Bronchial epithelial cell (primary cell): ENCODE measurements at regions not wholly inside any gene's neighbourhood (a gene's known extent, or its start where the extent isn't known, plus 50 kb on each side); places are given as distances from the start of the nearest gene placed in this dataset.

Experiments used
- DNase-seq: peaks from one replicate; pipeline ENCODE4 v3.0.0-alpha.2; 2010; ENCODE audit warnings: low read depth
- FAIRE-seq: peaks from 2 replicates; lab custom pipeline; 2011; peaks lifted over from hg19 to GRCh38; lab: Jason Lieb, UNC
- H3K27me3 ChIP-seq: 2 replicates; pipeline ENCODE4 v1.5.1; 2011; ENCODE audit warnings: low read length; ENCODE audit not compliant: control insufficient read depth, insufficient read depth
- H3K36me3 ChIP-seq: 2 replicates; pipeline ENCODE4 v1.5.1; 2011; ENCODE audit warnings: low read length; ENCODE audit not compliant: control insufficient read depth, insufficient read depth
- H3K4me3 ChIP-seq: 2 replicates; pipeline ENCODE4 v1.5.1; 2011; ENCODE audit warnings: mild to moderate bottlenecking, low read depth, low read length, control low read depth
- TF ChIP-seq, protein P1 (sequence below): IDR thresholded peaks from 2 replicates; pipeline ENCODE4 v1.5.1; 2011; ENCODE audit warnings: mild to moderate bottlenecking, moderate library complexity, low read length, control low read depth, inconsistent platforms; ENCODE audit not compliant: insufficient read depth, severe bottlenecking

DNA sequence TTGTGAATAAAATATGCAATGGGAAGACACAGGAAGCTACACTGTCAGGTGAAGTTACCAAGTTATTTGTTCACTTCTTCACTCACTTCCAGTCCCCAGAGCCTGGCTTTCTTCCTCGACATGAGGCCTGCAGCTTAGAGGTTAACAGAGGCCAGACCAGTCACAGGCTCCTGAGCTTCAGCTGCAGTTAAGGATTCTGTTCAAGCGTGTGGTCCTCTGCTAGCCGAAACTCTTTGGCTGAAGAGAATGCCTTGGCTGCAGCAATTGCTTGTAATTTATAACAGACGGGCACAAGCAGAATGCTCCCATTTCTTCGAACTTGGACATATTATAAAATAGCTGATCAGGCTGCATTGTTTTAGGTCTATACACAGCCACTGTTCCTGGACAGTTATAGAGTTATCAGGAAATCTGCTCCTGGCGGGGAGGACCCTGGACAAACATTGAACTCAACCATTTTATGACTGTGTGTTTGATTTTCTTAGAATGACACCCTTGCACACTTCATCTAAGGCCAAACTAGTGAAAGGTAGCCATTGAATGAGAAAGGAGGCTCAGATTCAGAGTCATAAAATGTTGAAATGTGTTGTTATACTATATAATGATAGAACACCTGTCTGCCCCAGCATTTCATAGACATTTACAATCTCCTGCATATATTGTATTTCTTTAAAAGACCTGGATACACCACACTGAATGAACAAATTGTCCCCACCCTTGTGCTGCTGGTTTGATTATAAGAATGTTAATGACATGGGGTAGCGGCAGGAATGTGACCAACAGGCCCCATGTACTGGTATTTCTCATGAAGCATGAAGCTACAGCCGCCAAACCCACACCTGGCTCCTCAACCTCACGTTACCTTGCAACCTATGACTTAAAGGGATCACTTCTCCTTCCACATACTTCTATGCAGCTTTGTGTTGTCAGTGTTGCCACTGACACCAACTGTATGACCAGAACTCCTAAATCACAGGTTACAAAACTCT is 153.6 kb downstream of the TDRD15 start:
- DNase-seq (no peak), FAIRE-seq (no peak)

DNA sequence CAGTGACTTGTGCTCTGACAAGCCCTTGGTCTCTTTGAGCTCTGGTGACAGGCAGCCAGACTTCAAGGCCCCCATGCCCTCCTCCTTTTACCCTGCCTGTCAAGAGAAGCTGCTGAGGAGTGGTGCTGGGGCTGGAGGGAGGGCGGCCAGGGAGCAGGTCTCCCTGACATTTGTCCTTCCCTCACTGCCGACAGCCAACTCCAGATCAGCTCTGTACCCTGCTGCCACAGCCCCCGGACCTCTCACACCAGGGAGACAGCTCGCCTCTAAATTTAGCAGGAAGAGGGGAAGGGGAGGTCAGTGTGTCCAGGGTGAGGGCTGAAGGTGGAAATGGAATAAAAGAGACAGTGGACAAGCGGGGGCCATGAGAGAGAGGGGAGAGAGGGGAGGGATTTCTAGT is 155.8 kb downstream of the TDRD15 start:
- DNase-seq, result no peak
- Histone ChIP-seq H3K4me3 (no peak overlapping the region), H3K36me3 (no peaks in the 10 kb centered on the region), H3K27me3 (no peaks in the 10 kb centered on the region)
- no peak for FAIRE-seq
- TF ChIP-seq, protein P1, sequence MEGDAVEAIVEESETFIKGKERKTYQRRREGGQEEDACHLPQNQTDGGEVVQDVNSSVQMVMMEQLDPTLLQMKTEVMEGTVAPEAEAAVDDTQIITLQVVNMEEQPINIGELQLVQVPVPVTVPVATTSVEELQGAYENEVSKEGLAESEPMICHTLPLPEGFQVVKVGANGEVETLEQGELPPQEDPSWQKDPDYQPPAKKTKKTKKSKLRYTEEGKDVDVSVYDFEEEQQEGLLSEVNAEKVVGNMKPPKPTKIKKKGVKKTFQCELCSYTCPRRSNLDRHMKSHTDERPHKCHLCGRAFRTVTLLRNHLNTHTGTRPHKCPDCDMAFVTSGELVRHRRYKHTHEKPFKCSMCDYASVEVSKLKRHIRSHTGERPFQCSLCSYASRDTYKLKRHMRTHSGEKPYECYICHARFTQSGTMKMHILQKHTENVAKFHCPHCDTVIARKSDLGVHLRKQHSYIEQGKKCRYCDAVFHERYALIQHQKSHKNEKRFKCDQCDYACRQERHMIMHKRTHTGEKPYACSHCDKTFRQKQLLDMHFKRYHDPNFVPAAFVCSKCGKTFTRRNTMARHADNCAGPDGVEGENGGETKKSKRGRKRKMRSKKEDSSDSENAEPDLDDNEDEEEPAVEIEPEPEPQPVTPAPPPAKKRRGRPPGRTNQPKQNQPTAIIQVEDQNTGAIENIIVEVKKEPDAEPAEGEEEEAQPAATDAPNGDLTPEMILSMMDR, result no peak

More for the DNA sequence above, 153.6 kb downstream of the TDRD15 start:
- H3K4me3 ChIP-seq, result no peak overlapping the region
- TF ChIP-seq, protein P1, result no peak
- H3K27me3 ChIP-seq, result no peaks in the 10 kb centered on the region
- no peaks in the 10 kb centered on the region for H3K36me3 ChIP-seq

DNA sequence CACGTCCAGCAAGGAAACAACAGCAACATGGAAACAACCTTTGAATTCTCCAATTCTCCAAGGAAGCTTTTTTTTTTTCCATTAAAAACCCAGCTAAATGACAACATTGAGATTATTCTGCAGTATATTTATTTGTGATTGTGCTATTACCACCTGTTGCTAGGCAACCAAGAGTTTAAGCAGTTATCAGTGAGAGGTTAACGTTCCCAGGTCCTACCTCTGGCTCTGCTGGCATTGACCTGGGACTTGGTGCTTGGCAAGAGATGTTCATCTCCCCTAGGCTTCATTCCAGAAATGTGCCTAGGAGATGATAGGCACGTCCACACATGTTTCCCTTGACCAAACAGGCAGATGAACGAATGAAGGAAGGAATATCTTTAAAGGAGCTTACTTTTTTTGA is 157.0 kb downstream of the TDRD15 start:
- Histone ChIP-seq H3K27me3 (no peaks in the 10 kb centered on the region), H3K36me3 (no peaks in the 10 kb centered on the region), H3K4me3 (no peak overlapping the region)
- DNase-seq (peak; percentile 21), FAIRE-seq (no peak)
- TF ChIP-seq, protein P1, result no peak

DNA sequence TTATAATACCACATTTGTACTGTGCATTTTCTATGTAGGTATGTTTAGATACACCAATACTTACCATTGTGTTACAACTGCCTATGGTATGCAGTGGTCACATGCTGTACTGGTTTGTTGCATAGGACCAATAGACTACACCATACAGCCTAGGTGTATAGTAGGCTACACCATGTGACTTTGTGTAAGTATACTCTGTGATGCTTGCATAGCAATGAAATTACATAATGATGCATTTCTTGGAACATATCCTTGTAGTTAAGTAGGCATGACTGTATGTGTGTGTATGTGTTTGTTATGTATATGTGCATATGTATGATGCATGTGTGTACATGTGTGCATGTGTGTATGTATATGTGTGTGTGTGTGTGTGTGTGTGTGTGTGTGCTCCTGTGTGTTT is 157.6 kb downstream of the TDRD15 start:
- FAIRE-seq, result no peak
- peak; percentile 38 for DNase-seq
- Histone ChIP-seq H3K36me3 (no peaks in the 10 kb centered on the region), H3K27me3 (no peaks in the 10 kb centered on the region), H3K4me3 (no peak overlapping the region)
- TF ChIP-seq, protein P1, result no peak

DNA sequence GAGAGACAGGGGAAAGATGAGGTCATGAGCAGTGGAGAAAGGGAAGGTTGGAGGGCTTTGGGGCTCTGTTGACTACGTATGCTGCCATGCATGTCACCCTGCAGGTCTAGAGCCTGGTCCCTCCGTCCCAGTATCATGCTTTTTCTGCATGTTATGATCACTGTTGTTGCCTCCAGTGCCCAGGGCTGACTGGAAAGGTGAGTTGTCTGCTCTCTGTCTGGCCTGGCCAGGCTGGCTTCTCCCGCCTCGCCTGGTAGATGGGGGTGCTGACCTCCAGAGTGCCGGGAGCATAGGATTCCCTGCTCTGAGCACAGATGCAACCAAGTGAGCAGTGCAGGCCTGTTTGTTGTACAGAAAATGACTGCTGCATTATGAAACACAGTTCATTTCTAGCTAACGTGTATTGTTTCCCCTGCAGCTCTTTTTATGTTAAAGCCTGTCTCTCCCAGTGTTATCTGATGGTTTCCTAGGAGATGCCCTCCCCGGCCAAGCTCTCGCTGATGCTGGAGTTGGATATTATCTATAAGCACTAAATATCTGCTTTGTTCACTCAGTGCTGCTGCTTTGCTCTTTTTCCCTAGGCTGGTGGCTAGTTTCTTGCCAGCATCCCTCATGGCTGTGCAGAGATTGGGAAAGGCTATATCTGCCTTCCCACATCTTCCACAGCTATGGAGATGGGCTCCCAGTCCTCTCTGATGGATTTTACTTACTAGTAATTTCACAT is 158.2 kb downstream of the TDRD15 start:
- FAIRE-seq (no peak), DNase-seq (no peak)
- TF ChIP-seq, protein P1, result no peak
- Histone ChIP-seq H3K27me3 (no peaks in the 10 kb centered on the region), H3K4me3 (no peak overlapping the region), H3K36me3 (no peaks in the 10 kb centered on the region)
